ENCODE measurements at regions not wholly inside any gene's neighbourhood (a gene's known extent, or its start where the extent isn't known, plus 50 kb on each side); places are given as distances from the start of the nearest gene placed in this dataset.

- no peak overlapping the region for H3K27ac Mint-ChIP-seq
- TF ChIP-seq CTCF (IDR thresholded peaks at IDR 0.05) = no peak
- intact Hi-C loops (cut with DNase I, micrococcal nuclease) = no loop called here
Observed at GRCh38 chr1:222886878-222887351, 72.1 kb downstream of the DISP1 start.

GRCh38 chr1:222889440-222889839 is 74.6 kb downstream of the DISP1 start:
- H3K9me3 ChIP-seq (ENCODE audit: control insufficient read depth in 1 of 2, insufficient read depth in 1 of 2, low read length in 2 of 2) = peaks cover 0 to 7% of the 10 kb centered on the region in 2 experiments
- Mint-ChIP-seq H3K27ac (no peak overlapping the region), H3K9me3 (no peaks in the 10 kb centered on the region), H3K36me3 (ENCODE audit: low read depth) (peaks cover 6% of the 10 kb centered on the region), H3K4me3 (no peak overlapping the region), H3K4me1 (ENCODE audit: low read depth) (peaks cover 10% of the 10 kb centered on the region), H3K27me3 (no peaks in the 10 kb centered on the region)
- H3K4me3 ChIP-seq (ENCODE audit: low read length) = no peak overlapping the region
- ChIA-PET CTCF (no interaction called here), POLR2A (no interaction called here)
- H3K36me3 ChIP-seq (ENCODE audit: insufficient read depth, low read length) = no peaks in the 10 kb centered on the region
- TF ChIP-seq CTCF (IDR thresholded peaks at IDR 0.05) = no peak
- no peaks in the 10 kb centered on the region for H3K27me3 ChIP-seq (ENCODE audit: control insufficient read depth in 1 of 2, insufficient read depth in 2 of 2, low read length in 2 of 2)
- intact Hi-C loops (cut with DNase I, micrococcal nuclease) = no loop called here
- no peaks in the 10 kb centered on the region for H3K4me1 ChIP-seq (ENCODE audit: insufficient read depth, low read length)
- no peak overlapping the region for H3K27ac ChIP-seq (ENCODE audit: low read depth in 1 of 2, low read length in 2 of 2)
- no peak for ATAC-seq (ENCODE audit: poor library complexity)
- no peak for DNase-seq

More at GRCh38 chr1:222886878-222887351, 72.1 kb downstream of the DISP1 start:
- ChIA-PET CTCF (interaction anchor here (2.3 kb wide), 1 partner anchor 19 kb away, joined by 6 read pairs; no protein-coding TSS in a partner anchor), POLR2A (no interaction called here)
- no peaks in the 10 kb centered on the region for H3K36me3 ChIP-seq (ENCODE audit: insufficient read depth, low read length)
- Mint-ChIP-seq H3K36me3 (ENCODE audit: low read depth) (peaks cover 6% of the 10 kb centered on the region), H3K4me3 (no peak overlapping the region), H3K9me3 (no peaks in the 10 kb centered on the region), H3K4me1 (ENCODE audit: low read depth) (peaks cover 10% of the 10 kb centered on the region), H3K27me3 (no peaks in the 10 kb centered on the region)
- no peaks in the 10 kb centered on the region for H3K9me3 ChIP-seq (ENCODE audit: control insufficient read depth in 1 of 2, insufficient read depth in 1 of 2, low read length in 2 of 2)
- ATAC-seq (ENCODE audit: poor library complexity) (no peak), DNase-seq (no peak)
- no peaks in the 10 kb centered on the region for H3K4me1 ChIP-seq (ENCODE audit: insufficient read depth, low read length)
- no peak overlapping the region for H3K4me3 ChIP-seq (ENCODE audit: low read length)
- H3K27ac ChIP-seq (ENCODE audit: low read depth in 1 of 2, low read length in 2 of 2) = no peak overlapping the region
- no peaks in the 10 kb centered on the region for H3K27me3 ChIP-seq (ENCODE audit: control insufficient read depth in 1 of 2, insufficient read depth in 2 of 2, low read length in 2 of 2)

- Mint-ChIP-seq H3K36me3 (ENCODE audit: low read depth) (peaks cover under 1% of the 10 kb centered on the region), H3K27me3 (no peaks in the 10 kb centered on the region), H3K4me3 (no peak overlapping the region), H3K4me1 (ENCODE audit: low read depth) (peaks cover 10% of the 10 kb centered on the region), H3K9me3 (no peaks in the 10 kb centered on the region), H3K27ac (no peak overlapping the region)
- Histone ChIP-seq H3K4me3 (ENCODE audit: low read length) (no peak overlapping the region), H3K27me3 (ENCODE audit: control insufficient read depth in 1 of 2, insufficient read depth in 2 of 2, low read length in 2 of 2) (no peaks in the 10 kb centered on the region), H3K9me3 (ENCODE audit: control insufficient read depth in 1 of 2, insufficient read depth in 1 of 2, low read length in 2 of 2) (peaks cover 0 to 9% of the 10 kb centered on the region in 2 experiments), H3K36me3 (ENCODE audit: insufficient read depth, low read length) (no peaks in the 10 kb centered on the region), H3K4me1 (ENCODE audit: insufficient read depth, low read length) (no peaks in the 10 kb centered on the region), H3K27ac (ENCODE audit: low read depth in 1 of 2, low read length in 2 of 2) (no peak overlapping the region)
- intact Hi-C loops (cut with DNase I, micrococcal nuclease) = no loop called here
- ChIA-PET CTCF (no interaction called here), POLR2A (no interaction called here)
- no peak for TF ChIP-seq CTCF (IDR thresholded peaks at IDR 0.05)
- DNase-seq (no peak), ATAC-seq (ENCODE audit: poor library complexity) (no peak)
Observed at GRCh38 chr1:222890716-222891115, 75.9 kb downstream of the DISP1 start.
